GM23338 (cell line): ENCODE measurements at regions not wholly inside any gene's neighbourhood (a gene's known extent, or its start where the extent isn't known, plus 50 kb on each side); places are given as distances from the start of the nearest gene placed in this dataset.
A peak's percentile ranks its signal among the peaks of the same experiment; 100 is the strongest.

ENCODE experiments used
- ATAC-seq: fragments of 200-7000 bp; cut with Tn5 transposase; 3 replicates; pipeline ENCODE4 v1.9.1; 2020
- DNase-seq: peaks from one replicate; pipeline ENCODE4 v3.0.0-alpha.2; 2015; ENCODE audit warnings: low spot score
- H2AFZ ChIP-seq: fragments of 200-600 bp; sonication (generic); 2 replicates; pipeline ENCODE4 v1.8.0; 2016; ENCODE audit warnings: antibody characterized with exemption, mild to moderate bottlenecking, moderate library complexity
- H3F3A ChIP-seq: fragments of 200-600 bp; sonication (generic); replicated peaks from 2 replicates; pipeline ENCODE4 v1.8.0; 2017; ENCODE audit warnings: antibody characterized with exemption, mixed run types, low read depth
- H3K27ac ChIP-seq: fragments of 200-600 bp; sonication (generic); 2 replicates; pipeline ENCODE4 v1.6.1; 2016; ENCODE audit warnings: low read depth
- H3K27me3 ChIP-seq: fragments of 200-600 bp; sonication (generic); 2 replicates; pipeline ENCODE4 v1.8.0; 2016; ENCODE audit warnings: mild to moderate bottlenecking, mixed run types, moderate library complexity; ENCODE audit not compliant: insufficient read depth
- H3K36me3 ChIP-seq: fragments of 200-600 bp; sonication (generic); 2 replicates; pipeline ENCODE4 v1.8.0; 2016; ENCODE audit warnings: mild to moderate bottlenecking; ENCODE audit not compliant: insufficient read depth
- H3K4me1 ChIP-seq: fragments of 200-600 bp; sonication (generic); 2 replicates; pipeline ENCODE4 v1.8.0; 2016; ENCODE audit warnings: mild to moderate bottlenecking, moderate library complexity; ENCODE audit not compliant: insufficient read depth
- H3K4me2 ChIP-seq: fragments of 200-600 bp; sonication (generic); 2 replicates; pipeline ENCODE4 v1.7.1; 2017; ENCODE audit warnings: mixed run types
- H3K4me3 ChIP-seq: fragments of 200-600 bp; sonication (generic); 2 replicates; pipeline ENCODE4 v1.6.1; 2016; ENCODE audit warnings: mixed run types
- H3K79me2 ChIP-seq: fragments of 200-600 bp; sonication (generic); replicated peaks from 2 replicates; pipeline ENCODE4 v1.8.0; 2017; ENCODE audit warnings: mild to moderate bottlenecking; ENCODE audit not compliant: insufficient read depth
- H3K9me2 ChIP-seq: fragments of 200-600 bp; sonication (generic); 2 replicates; pipeline ENCODE4 v1.8.0; 2017; ENCODE audit not compliant: insufficient read depth
- H4K20me1 ChIP-seq: fragments of 200-600 bp; sonication (generic); replicated peaks from 2 replicates; pipeline ENCODE4 v1.8.0; 2017; ENCODE audit warnings: mild to moderate bottlenecking; ENCODE audit not compliant: insufficient read depth
- H3K27ac Mint-ChIP-seq: 2 replicates; pipeline ENCODE4 v1.8.0; 2020; ENCODE audit warnings: inconsistent platforms, mild to moderate bottlenecking, moderate library complexity, mixed read lengths
- H3K27me3 Mint-ChIP-seq: 3 replicates; pipeline ENCODE4 v1.8.0; 2022; ENCODE audit warnings: low read depth, mild to moderate bottlenecking, moderate library complexity, mixed read lengths, inconsistent platforms; ENCODE audit not compliant: insufficient read depth, poor library complexity
- H3K36me3 Mint-ChIP-seq: 3 replicates; pipeline ENCODE4 v1.8.0; 2021; ENCODE audit warnings: low read depth, mild to moderate bottlenecking, inconsistent platforms, moderate library complexity, mixed read lengths
- H3K4me1 Mint-ChIP-seq: 3 replicates; pipeline ENCODE4 v1.8.0; 2020; ENCODE audit warnings: mild to moderate bottlenecking, inconsistent platforms, mixed read lengths
- H3K4me3 Mint-ChIP-seq: 3 replicates; pipeline ENCODE4 v1.8.0; 2021; ENCODE audit warnings: moderate library complexity, mild to moderate bottlenecking, inconsistent platforms, mixed read lengths
- H3K9me3 Mint-ChIP-seq: 3 replicates; pipeline ENCODE4 v1.8.0; 2020; ENCODE audit warnings: moderate library complexity, mild to moderate bottlenecking, inconsistent platforms, mixed read lengths
- CREB1 ChIP-seq: fragments of 250-450 bp; sonication (Bioruptor Pico); IDR thresholded peaks from 2 replicates; pipeline ENCODE4 v1.5.0; 2020; ENCODE audit warnings: low read depth, mild to moderate bottlenecking, moderate library complexity
- EZH2 ChIP-seq: fragments of 200-600 bp; sonication (generic); IDR thresholded peaks from one replicate; pipeline ENCODE4 v1.8.0; 2017; ENCODE audit warnings: antibody characterized with exemption, mild to moderate bottlenecking, low read depth; ENCODE audit not compliant: unreplicated experiment
- EZH2phosphoT487 ChIP-seq: fragments of 200-600 bp; sonication (generic); IDR thresholded peaks from one replicate; pipeline ENCODE4 v1.8.1; 2018; ENCODE audit warnings: antibody characterized with exemption; ENCODE audit not compliant: unreplicated experiment
- JUNB ChIP-seq: IDR thresholded peaks from one replicate; pipeline ENCODE4 v1.6.1; 2016; ENCODE audit warnings: antibody characterized with exemption; ENCODE audit not compliant: unreplicated experiment
- STAT1 ChIP-seq: IDR thresholded peaks from one replicate; pipeline ENCODE4 v1.6.1; 2016; ENCODE audit warnings: antibody characterized with exemption; ENCODE audit not compliant: unreplicated experiment
- ZNF331 ChIP-seq: fragments of 250-450 bp; sonication (Bioruptor Pico); IDR thresholded peaks from 2 replicates; pipeline ENCODE4 v1.5.0; 2020; ENCODE audit warnings: low read depth, mild to moderate bottlenecking, moderate library complexity
- TF ChIP-seq, protein P1 (sequence below): IDR thresholded peaks from one replicate; pipeline ENCODE4 v1.6.1; 2018; ENCODE audit warnings: antibody characterized with exemption; ENCODE audit not compliant: unreplicated experiment
- TF ChIP-seq, protein P2 (sequence below): fragments of 250-450 bp; sonication (Bioruptor Pico); IDR thresholded peaks from 2 replicates; pipeline ENCODE4 v1.5.0; 2020; ENCODE audit warnings: mild to moderate bottlenecking, moderate library complexity

DNA sequence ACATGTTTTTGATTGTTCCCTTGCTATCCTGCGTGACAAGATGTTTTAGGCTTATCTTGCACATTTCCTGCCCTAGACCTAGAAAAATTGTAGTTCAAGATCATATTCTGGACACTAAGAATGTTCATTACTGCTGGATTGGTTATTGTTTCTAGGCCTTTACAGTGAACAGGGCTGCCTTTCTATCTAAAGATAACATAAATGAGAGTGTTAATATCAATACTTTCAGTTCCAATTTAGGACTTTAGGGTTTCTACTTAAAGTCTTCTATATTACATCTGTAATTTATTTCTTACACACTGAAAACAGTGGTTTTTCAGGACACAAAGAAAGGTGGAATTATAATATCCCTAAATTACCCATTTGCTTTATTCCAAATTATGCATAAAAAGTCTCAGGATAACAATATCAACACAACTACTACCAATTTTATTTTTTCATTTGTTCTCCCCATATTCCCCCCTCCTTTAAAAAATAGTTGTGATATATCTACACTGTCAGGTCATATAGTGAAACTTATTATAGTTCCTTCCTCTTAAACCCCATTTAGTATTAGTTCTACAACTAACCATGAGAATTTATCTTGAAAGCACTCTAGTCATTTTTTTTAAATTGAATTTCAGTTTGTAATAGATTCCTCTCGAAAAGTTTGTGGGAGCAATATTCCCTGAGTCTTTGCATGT is 293.9 kb upstream of the RIOK2 start:
- no peak overlapping the region for H3K4me3 Mint-ChIP-seq
- DNase-seq (no peak), ATAC-seq (no peak)
- TF ChIP-seq, protein P1, sequence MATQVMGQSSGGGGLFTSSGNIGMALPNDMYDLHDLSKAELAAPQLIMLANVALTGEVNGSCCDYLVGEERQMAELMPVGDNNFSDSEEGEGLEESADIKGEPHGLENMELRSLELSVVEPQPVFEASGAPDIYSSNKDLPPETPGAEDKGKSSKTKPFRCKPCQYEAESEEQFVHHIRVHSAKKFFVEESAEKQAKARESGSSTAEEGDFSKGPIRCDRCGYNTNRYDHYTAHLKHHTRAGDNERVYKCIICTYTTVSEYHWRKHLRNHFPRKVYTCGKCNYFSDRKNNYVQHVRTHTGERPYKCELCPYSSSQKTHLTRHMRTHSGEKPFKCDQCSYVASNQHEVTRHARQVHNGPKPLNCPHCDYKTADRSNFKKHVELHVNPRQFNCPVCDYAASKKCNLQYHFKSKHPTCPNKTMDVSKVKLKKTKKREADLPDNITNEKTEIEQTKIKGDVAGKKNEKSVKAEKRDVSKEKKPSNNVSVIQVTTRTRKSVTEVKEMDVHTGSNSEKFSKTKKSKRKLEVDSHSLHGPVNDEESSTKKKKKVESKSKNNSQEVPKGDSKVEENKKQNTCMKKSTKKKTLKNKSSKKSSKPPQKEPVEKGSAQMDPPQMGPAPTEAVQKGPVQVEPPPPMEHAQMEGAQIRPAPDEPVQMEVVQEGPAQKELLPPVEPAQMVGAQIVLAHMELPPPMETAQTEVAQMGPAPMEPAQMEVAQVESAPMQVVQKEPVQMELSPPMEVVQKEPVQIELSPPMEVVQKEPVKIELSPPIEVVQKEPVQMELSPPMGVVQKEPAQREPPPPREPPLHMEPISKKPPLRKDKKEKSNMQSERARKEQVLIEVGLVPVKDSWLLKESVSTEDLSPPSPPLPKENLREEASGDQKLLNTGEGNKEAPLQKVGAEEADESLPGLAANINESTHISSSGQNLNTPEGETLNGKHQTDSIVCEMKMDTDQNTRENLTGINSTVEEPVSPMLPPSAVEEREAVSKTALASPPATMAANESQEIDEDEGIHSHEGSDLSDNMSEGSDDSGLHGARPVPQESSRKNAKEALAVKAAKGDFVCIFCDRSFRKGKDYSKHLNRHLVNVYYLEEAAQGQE = no peak
- no peak for TF ChIP-seq STAT1
- no peaks in the 10 kb centered on the region for H3K79me2 ChIP-seq
- no peak overlapping the region for H3K27ac Mint-ChIP-seq
- no peak overlapping the region for H3K27ac ChIP-seq
- no peak overlapping the region for H3K4me2 ChIP-seq
- H3F3A ChIP-seq = no peaks in the 10 kb centered on the region
- H3K27me3 ChIP-seq = no peaks in the 10 kb centered on the region
- no peaks in the 10 kb centered on the region for H3K27me3 Mint-ChIP-seq
- no peak overlapping the region for H2AFZ ChIP-seq
- H3K4me1 Mint-ChIP-seq = no peaks in the 10 kb centered on the region
- no peak overlapping the region for H3K4me3 ChIP-seq
- no peaks in the 10 kb centered on the region for H3K36me3 Mint-ChIP-seq
- no peaks in the 10 kb centered on the region for H3K4me1 ChIP-seq
- H3K9me3 Mint-ChIP-seq = peaks cover 3% of the 10 kb centered on the region; the same call in 2 of the 3 replicates
- no peaks in the 10 kb centered on the region for H3K36me3 ChIP-seq
- H3K9me2 ChIP-seq = no peaks in the 10 kb centered on the region
- H4K20me1 ChIP-seq = no peaks in the 10 kb centered on the region

DNA sequence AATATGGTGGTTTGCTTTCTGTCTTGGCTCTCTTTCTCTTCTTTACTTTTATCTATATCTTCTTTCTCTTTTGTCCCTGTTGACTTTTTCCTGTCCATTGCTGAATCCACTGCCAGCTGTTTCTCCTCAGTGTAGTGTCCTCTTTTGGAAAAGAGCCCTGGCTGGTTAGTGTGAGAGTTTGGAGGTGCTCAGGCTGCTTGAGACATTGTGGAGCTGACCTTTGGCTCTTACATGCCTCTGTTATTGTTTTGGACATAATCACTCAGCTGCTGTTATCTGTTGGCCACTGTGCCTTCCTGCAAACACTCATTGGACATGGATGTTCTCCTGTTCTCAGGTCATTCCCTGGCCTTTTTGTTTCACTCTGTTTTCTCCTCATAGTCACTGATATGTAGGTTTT is 295.4 kb upstream of the RIOK2 start:
- H3K4me1 ChIP-seq = no peaks in the 10 kb centered on the region
- H3K27me3 Mint-ChIP-seq = no peaks in the 10 kb centered on the region
- no peaks in the 10 kb centered on the region for H3K36me3 ChIP-seq
- DNase-seq = no peak
- peak overlapping the region; percentile 70; the same call in 1 of the 2 replicates for H2AFZ ChIP-seq
- H3K9me3 Mint-ChIP-seq = no peaks in the 10 kb centered on the region
- H4K20me1 ChIP-seq = no peaks in the 10 kb centered on the region
- ATAC-seq = no peak
- no peaks in the 10 kb centered on the region for H3K36me3 Mint-ChIP-seq
- no peaks in the 10 kb centered on the region for H3K9me2 ChIP-seq
- no peaks in the 10 kb centered on the region for H3K4me1 Mint-ChIP-seq
- H3K4me2 ChIP-seq = no peak overlapping the region
- H3K27ac ChIP-seq = no peak overlapping the region
- H3K4me3 Mint-ChIP-seq = no peak overlapping the region
- no peaks in the 10 kb centered on the region for H3K79me2 ChIP-seq
- no peak overlapping the region for H3K27ac Mint-ChIP-seq
- H3K27me3 ChIP-seq = no peaks in the 10 kb centered on the region
- no peak overlapping the region for H3K4me3 ChIP-seq
- H3F3A ChIP-seq = no peaks in the 10 kb centered on the region
- no peak for TF ChIP-seq EZH2
- TF ChIP-seq JUNB = no peak
- no peak for TF ChIP-seq ZNF331 (CRISPR knock-in tag)
- TF ChIP-seq CREB1 = no peak
- TF ChIP-seq, protein P2, sequence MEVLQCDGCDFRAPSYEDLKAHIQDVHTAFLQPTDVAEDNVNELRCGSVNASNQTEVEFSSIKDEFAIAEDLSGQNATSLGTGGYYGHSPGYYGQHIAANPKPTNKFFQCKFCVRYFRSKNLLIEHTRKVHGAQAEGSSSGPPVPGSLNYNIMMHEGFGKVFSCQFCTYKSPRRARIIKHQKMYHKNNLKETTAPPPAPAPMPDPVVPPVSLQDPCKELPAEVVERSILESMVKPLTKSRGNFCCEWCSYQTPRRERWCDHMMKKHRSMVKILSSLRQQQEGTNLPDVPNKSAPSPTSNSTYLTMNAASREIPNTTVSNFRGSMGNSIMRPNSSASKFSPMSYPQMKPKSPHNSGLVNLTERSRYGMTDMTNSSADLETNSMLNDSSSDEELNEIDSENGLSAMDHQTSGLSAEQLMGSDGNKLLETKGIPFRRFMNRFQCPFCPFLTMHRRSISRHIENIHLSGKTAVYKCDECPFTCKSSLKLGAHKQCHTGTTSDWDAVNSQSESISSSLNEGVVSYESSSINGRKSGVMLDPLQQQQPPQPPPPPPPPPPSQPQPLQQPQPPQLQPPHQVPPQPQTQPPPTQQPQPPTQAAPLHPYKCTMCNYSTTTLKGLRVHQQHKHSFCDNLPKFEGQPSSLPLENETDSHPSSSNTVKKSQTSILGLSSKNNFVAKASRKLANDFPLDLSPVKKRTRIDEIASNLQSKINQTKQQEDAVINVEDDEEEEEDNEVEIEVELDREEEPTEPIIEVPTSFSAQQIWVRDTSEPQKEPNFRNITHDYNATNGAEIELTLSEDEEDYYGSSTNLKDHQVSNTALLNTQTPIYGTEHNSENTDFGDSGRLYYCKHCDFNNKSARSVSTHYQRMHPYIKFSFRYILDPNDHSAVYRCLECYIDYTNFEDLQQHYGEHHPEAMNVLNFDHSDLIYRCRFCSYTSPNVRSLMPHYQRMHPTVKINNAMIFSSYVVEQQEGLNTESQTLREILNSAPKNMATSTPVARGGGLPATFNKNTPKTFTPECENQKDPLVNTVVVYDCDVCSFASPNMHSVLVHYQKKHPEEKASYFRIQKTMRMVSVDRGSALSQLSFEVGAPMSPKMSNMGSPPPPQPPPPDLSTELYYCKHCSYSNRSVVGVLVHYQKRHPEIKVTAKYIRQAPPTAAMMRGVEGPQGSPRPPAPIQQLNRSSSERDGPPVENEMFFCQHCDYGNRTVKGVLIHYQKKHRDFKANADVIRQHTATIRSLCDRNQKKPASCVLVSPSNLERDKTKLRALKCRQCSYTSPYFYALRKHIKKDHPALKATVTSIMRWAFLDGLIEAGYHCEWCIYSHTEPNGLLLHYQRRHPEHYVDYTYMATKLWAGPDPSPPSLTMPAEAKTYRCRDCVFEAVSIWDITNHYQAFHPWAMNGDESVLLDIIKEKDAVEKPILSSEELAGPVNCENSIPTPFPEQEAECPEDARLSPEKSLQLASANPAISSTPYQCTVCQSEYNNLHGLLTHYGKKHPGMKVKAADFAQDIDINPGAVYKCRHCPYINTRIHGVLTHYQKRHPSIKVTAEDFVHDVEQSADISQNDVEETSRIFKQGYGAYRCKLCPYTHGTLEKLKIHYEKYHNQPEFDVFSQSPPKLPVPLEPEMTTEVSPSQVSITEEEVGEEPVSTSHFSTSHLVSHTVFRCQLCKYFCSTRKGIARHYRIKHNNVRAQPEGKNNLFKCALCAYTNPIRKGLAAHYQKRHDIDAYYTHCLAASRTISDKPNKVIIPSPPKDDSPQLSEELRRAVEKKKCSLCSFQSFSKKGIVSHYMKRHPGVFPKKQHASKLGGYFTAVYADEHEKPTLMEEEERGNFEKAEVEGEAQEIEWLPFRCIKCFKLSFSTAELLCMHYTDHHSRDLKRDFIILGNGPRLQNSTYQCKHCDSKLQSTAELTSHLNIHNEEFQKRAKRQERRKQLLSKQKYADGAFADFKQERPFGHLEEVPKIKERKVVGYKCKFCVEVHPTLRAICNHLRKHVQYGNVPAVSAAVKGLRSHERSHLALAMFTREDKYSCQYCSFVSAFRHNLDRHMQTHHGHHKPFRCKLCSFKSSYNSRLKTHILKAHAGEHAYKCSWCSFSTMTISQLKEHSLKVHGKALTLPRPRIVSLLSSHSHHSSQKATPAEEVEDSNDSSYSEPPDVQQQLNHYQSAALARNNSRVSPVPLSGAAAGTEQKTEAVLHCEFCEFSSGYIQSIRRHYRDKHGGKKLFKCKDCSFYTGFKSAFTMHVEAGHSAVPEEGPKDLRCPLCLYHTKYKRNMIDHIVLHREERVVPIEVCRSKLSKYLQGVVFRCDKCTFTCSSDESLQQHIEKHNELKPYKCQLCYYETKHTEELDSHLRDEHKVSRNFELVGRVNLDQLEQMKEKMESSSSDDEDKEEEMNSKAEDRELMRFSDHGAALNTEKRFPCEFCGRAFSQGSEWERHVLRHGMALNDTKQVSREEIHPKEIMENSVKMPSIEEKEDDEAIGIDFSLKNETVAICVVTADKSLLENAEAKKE (CRISPR knock-in tag) = no peak
- TF ChIP-seq, protein P1 = no peak
- TF ChIP-seq EZH2phosphoT487 = no peak
